ENCODE measurements at regions not wholly inside any gene's neighbourhood (a gene's known extent, or its start where the extent isn't known, plus 50 kb on each side); places are given as distances from the start of the nearest gene placed in this dataset.
A peak's percentile ranks its signal among the peaks of the same experiment; 100 is the strongest.

DNA sequence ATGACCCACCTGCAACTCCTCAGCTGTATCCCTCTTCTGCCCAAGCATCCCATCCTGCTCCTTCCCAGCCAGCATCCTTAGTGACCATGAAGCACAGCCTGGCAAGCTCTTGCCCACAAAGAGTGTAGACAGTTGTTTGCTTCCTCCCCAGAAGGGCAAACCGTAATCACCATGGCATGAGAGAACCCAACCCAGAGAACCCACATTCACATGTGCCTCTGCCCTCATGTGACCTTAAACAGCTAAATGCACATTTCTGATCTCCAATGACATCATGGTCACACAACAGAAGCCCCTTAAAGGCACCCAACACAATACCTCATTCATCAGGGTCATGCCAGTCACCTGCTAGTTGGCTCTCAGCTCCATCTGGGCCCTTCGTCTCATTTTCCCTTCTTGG is 162.8 kb upstream of the CDYL start:
- no peak for TF ChIP-seq CTCF (IDR thresholded peaks at IDR 0.05; ENCODE audit: insufficient read depth, low read depth, low read length)
- DNase-seq (ENCODE audit: low read depth): no peak
- H3K4me3 ChIP-seq (ENCODE audit: low read depth, low read length): no peak overlapping the region

GRCh38 chr6:4612636-4613171 is 163.5 kb upstream of the CDYL start:
- peak; percentile 97 for DNase-seq (ENCODE audit: low read depth)
- H3K4me3 ChIP-seq (ENCODE audit: low read depth, low read length): no peak overlapping the region
- TF ChIP-seq CTCF (IDR thresholded peaks at IDR 0.05; ENCODE audit: insufficient read depth, low read depth, low read length): no peak

- DNase-seq (ENCODE audit: low read depth): peak; percentile 90
- no peak overlapping the region for H3K4me3 ChIP-seq (ENCODE audit: low read depth, low read length)
- TF ChIP-seq CTCF (IDR thresholded peaks at IDR 0.05; ENCODE audit: insufficient read depth, low read depth, low read length): no peak
These were observed 164.6 kb upstream of the CDYL start for GRCh38 chr6:4611429-4612129.

DNA sequence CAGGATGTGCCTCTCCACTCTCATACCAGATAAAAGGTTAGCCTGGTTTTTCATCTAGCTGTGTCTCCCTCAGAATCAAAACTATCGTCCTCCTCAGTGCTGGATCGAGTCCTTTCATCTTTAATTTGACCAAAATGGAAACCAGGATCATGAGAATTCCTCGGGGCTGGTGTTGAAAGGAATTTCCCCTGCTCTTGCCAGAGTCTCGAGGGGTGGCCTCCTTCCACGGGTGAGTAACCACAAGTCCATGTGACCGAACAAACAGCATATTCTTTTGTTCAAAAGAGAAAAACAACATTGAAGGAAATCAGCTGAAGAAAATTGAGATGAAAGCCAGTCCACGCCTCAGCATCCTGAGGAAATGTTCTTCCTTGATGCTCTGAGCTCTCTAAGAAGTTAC is 165.9 kb upstream of the CDYL start:
- no peak for TF ChIP-seq CTCF (IDR thresholded peaks at IDR 0.05; ENCODE audit: insufficient read depth, low read depth, low read length)
- DNase-seq (ENCODE audit: low read depth): peak; percentile 82
- H3K4me3 ChIP-seq (ENCODE audit: low read depth, low read length): no peak overlapping the region

- H3K4me3 ChIP-seq (ENCODE audit: low read depth, low read length): no peak overlapping the region
- DNase-seq (ENCODE audit: low read depth): no peak
These were observed 167.7 kb upstream of the CDYL start for GRCh38 chr6:4608361-4609115.

DNA sequence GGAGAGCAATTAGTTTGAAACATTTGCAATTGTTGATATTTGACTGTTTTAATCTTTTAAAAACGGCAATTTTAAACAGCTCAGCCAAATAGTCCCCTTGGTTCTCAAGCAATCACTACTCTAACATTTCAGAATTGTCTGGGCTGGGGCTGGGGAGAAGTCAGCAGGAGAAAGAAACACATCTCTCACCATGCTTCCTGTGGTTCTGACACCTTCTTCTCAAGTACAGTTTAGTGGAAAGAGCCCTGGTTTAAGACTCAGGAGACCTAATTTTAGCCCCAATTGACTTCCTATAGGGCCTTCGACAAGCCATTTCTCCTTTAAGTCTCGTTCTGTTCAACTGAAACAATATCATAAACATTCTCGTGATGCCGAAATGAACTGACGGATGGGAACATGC is 168.4 kb upstream of the CDYL start:
- no peak overlapping the region for H3K4me3 ChIP-seq (ENCODE audit: low read depth, low read length)
- TF ChIP-seq CTCF (IDR thresholded peaks at IDR 0.05; ENCODE audit: insufficient read depth, low read depth, low read length): no peak
- DNase-seq (ENCODE audit: low read depth): no peak

More at GRCh38 chr6:4608361-4609115, 167.7 kb upstream of the CDYL start:
- TF ChIP-seq CTCF (IDR thresholded peaks at IDR 0.05; ENCODE audit: insufficient read depth, low read depth, low read length): no peak

Measured in fibroblast of villous mesenchyme (primary cell).